GM12878 (cell line): ENCODE measurements at regions not wholly inside any gene's neighbourhood (a gene's known extent, or its start where the extent isn't known, plus 50 kb on each side); places are given as distances from the start of the nearest gene placed in this dataset.

Experiments
- CTCF ChIP-seq, 3 experiments: IDR thresholded peaks in 2 of 3; conservative IDR thresholded peaks in 1 of 3; 2 replicates each; pipeline ENCODE4 v1.5.1; 2011; ENCODE audit warnings: low read depth in 3 of 3, low read length in 3 of 3, mild to moderate bottlenecking in 3 of 3, control low read depth in 2 of 3, moderate library complexity in 2 of 3, inconsistent platforms in 1 of 3, mixed read lengths in 1 of 3; ENCODE audit not compliant: control insufficient read depth in 2 of 3, insufficient read depth in 1 of 3; ENCODE audit errors: extremely low read depth in 1 of 3
- MTA3 ChIP-seq: IDR thresholded peaks from 2 replicates; pipeline ENCODE4 v1.6.1; 2012; ENCODE audit warnings: low read length, inconsistent platforms, borderline replicate concordance

- TF ChIP-seq CTCF (IDR thresholded peaks at IDR 0.05 in 2 of 3, conservative IDR thresholded peaks at IDR 0.05 in 1 of 3; ENCODE audit: control insufficient read depth in 2 of 3, extremely low read depth in 1 of 3, insufficient read depth in 1 of 3, low read depth in 3 of 3, low read length in 3 of 3) (no peak), MTA3 (no peak)
Observed at GRCh38 chr1:79976287-79976686, 969.8 kb upstream of the ADGRL4 start.
